SIG-M5 treated with dmso at 0.1 percent for 504 hours (cell line): ENCODE measurements at regions not wholly inside any gene's neighbourhood (a gene's known extent, or its start where the extent isn't known, plus 50 kb on each side); places are given as distances from the start of the nearest gene placed in this dataset.
A peak's percentile ranks its signal among the peaks of the same experiment; 100 is the strongest.
"Not testable (repeated sequence)": the region's sequence is repeated elsewhere in the genome, so short reads cannot be mapped to it uniquely, and the experiment has no call there.

ENCODE experiments used
- DNase-seq: peaks from one replicate; lab custom pipeline; 2025; ENCODE audit not compliant: unreplicated experiment; lab: John Stamatoyannopoulos, UW

GRCh38 chr1:47522935-47523834 is 85.3 kb downstream of the FOXD2 start:
- no peak for DNase-seq

- no peak for DNase-seq
These were observed 86.0 kb downstream of the FOXD2 start for GRCh38 chr1:47523835-47524215.

DNA sequence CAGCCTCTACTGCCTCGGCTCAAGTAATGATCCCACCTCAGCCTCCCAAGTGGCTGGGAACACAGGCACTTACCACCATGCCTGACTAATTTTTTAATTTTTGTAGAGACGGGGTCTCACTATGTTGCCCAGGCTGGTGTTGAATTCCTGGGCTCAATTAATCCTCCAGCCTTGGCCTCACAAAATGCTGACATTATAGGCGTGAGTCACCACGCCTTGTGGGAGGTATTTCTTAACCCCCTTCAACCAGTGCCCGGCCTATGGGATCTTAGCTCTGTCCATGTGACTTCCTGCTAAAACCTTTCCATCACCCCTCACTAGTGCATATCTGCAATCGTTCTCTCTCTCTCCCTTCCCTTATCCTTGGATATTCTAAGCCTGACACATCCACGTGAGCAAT is 86.4 kb downstream of the FOXD2 start:
- no peak for DNase-seq

GRCh38 chr1:47527653-47528272 is 89.9 kb downstream of the FOXD2 start:
- DNase-seq, result peak; percentile 12

GRCh38 chr1:47529520-47530098 is 91.8 kb downstream of the FOXD2 start:
- DNase-seq, result no peak

GRCh38 chr1:47532921-47533792 is 95.3 kb downstream of the FOXD2 start:
- no peak for DNase-seq

DNA sequence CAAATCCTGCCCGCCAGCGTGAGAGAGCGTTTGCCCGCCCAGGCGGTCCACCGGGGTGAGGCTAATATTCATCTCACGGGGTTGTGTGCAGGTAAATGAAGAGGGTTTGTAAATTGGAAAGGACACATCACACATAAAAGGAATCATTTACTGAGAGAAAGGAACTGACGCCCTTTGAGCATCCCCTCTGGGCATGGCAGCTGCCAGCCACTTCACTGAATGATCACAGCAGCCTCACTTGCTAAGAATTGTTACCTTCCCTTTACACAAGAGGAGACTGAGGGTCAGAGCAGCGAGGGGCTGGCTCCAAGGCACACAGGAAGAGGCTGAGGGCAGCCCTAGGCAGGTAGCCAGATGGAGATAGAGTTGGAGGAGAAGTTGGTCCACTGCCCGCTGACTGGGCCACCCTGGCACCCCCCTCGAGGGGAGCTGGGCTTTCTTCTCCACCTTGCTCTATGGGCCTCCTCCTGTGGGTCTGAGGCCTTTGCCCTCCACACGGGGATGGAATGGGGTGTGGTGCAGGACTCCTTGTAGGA is 96.0 kb downstream of the FOXD2 start:
- DNase-seq, result no peak

GRCh38 chr1:47534436-47534835 is 96.6 kb downstream of the FOXD2 start:
- DNase-seq, result no peak

- DNase-seq, result no peak
These were observed 98.8 kb downstream of the FOXD2 start for GRCh38 chr1:47536646-47537118.

GRCh38 chr1:47537268-47537667 is 99.4 kb downstream of the FOXD2 start:
- no peak for DNase-seq

- DNase-seq, result no peak
These were observed 100.1 kb downstream of the FOXD2 start for GRCh38 chr1:47537966-47538365.

GRCh38 chr1:47538530-47538929 is 100.7 kb downstream of the FOXD2 start:
- DNase-seq, result not testable (repeated sequence)

DNA sequence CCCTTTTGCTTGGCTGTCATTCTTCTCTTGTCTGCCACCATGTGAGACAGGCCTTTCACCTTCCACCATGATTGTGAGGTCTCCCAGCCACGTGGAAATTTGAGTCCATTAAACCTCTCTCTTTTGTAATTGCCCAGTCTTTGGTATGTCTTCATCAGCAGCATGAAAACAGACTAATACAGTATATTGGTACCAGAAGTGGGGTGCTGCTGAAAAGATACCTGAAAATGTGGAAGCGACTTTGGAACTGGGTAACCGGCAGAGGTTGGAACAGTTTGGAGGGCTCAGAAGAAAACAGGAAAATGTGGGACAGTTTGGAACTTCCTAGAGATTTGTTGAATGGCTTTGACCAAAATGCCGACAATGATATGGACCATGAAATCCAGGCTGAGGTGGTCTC is 103.9 kb downstream of the FOXD2 start:
- DNase-seq, result not testable (repeated sequence)

- DNase-seq, result not testable (repeated sequence)
These were observed 105.2 kb downstream of the FOXD2 start for GRCh38 chr1:47543089-47543488.

DNA sequence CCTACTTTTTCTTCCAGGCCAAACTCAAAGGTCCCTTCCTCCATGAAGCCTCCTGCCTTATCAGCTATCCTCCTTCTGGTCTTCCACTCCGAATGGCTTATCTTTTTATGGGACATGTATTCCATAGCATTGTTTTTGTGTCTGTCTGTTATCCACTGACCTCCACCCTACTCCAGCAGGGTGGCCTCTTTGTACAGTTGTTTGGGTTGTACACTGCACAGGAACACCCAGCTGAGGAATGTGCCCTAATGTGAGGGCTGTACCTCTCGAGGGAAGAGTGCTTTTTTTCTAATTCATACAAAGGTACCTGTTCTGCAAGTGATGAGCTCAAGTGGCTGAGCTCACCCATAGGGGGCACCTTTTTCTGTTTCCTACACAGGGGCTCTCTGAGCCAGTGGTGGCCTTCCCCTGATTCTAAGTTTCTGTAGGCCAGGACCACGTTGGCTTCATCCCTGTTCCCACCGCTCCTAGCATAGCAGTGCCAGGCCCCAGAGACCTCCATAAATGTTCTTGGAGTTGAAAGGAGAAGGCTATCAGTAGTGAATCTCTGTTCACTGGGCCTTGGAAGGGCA is 108.2 kb downstream of the FOXD2 start:
- DNase-seq, result no peak

DNA sequence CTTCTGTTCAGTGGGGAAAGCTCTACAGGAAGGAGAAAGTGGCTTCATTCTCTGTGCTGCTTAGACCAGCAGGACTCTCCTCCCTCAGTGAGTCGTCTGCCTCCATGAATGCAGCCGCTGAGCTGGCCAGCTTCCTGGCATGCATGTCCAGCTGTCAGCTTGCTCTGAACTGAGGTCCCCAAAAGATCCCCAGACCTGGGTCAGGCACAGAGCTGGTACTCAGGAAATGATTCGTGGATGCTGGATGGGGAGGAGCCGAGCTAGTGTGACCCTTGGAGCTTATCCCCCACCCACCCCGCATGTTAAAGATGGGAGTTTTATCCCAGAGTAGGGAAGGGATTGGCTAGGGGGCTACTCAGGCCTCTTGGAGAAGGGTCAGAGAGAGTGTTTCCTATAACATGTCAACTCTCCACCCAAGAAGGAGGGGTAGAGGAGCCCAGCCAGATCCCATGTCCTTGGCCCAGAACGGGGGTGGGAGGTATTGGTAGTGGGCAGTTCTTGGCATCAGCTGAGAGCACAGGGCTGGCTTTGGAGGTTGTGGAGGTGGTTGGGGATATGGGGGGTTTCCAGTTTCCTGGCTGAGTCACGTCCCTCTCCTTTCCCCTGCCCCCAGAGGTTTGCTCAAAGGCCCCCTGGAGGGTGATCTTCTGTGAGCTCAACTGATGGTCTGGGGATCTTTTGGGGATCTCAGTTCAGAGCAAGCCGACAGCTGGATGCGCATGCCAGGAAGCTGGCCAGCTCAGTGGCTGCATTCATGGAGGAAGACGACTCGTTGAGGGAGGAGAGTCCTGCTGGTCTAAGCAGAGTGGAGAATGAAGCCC is 110.1 kb downstream of the FOXD2 start:
- no peak for DNase-seq

- DNase-seq, result no peak
These were observed 110.8 kb downstream of the FOXD2 start for GRCh38 chr1:47548637-47549036.

DNA sequence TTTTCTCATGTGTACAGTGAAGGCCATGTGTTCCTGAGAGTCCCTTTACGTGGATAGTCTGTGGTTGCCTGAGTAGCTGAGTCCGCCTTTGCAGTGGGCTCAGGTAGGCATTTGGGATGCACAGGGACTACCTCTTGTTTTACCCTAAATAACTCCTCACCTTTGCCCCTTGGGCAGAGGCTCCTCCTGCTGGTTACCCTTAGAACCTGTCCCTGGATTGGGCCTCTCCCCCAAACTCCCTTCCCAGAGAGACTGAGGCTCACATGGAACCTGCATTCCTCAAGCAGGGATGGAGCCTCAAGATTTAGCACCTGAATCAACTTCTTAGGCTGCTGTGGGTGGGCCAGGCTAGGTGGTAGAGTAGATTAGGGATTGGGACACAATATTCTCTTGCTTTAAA is 111.7 kb downstream of the FOXD2 start:
- DNase-seq, result no peak

- DNase-seq, result no peak
These were observed 113.1 kb downstream of the FOXD2 start for GRCh38 chr1:47550929-47551328.
